Astrocyte (in vitro differentiated cells and primary cell): ENCODE measurements at regions not wholly inside any gene's neighbourhood (a gene's known extent, or its start where the extent isn't known, plus 50 kb on each side); places are given as distances from the start of the nearest gene placed in this dataset.

ENCODE experiments used
- EZH2 ChIP-seq: IDR thresholded peaks from 2 replicates; pipeline ENCODE4 v1.6.1; 2012; ENCODE audit warnings: mild to moderate bottlenecking, low read length, inconsistent platforms; ENCODE audit not compliant: insufficient read depth
- TF ChIP-seq, protein P1 (sequence below): IDR thresholded peaks from 2 replicates; pipeline ENCODE4 v1.5.1; 2011; ENCODE audit warnings: low read depth, mild to moderate bottlenecking, inconsistent platforms, low read length, moderate library complexity; ENCODE audit not compliant: insufficient read depth

GRCh38 chr4:86487738-86488348 is 106.3 kb upstream of the PTPN13 start:
- TF ChIP-seq, protein P1, sequence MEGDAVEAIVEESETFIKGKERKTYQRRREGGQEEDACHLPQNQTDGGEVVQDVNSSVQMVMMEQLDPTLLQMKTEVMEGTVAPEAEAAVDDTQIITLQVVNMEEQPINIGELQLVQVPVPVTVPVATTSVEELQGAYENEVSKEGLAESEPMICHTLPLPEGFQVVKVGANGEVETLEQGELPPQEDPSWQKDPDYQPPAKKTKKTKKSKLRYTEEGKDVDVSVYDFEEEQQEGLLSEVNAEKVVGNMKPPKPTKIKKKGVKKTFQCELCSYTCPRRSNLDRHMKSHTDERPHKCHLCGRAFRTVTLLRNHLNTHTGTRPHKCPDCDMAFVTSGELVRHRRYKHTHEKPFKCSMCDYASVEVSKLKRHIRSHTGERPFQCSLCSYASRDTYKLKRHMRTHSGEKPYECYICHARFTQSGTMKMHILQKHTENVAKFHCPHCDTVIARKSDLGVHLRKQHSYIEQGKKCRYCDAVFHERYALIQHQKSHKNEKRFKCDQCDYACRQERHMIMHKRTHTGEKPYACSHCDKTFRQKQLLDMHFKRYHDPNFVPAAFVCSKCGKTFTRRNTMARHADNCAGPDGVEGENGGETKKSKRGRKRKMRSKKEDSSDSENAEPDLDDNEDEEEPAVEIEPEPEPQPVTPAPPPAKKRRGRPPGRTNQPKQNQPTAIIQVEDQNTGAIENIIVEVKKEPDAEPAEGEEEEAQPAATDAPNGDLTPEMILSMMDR = no peak
- no peak for TF ChIP-seq EZH2
